Keratinocyte (primary cell): ENCODE measurements at regions not wholly inside any gene's neighbourhood (a gene's known extent, or its start where the extent isn't known, plus 50 kb on each side); places are given as distances from the start of the nearest gene placed in this dataset.

ENCODE experiments used
- DNase-seq: peaks from one replicate; pipeline ENCODE4 v3.0.0-alpha.2; 2011; ENCODE audit warnings: low read depth, missing footprints, low spot score
- FAIRE-seq: peaks from 2 replicates; lab custom pipeline; 2011; peaks lifted over from hg19 to GRCh38; lab: Jason Lieb, UNC
- H2AFZ ChIP-seq: 2 replicates; pipeline ENCODE4 v1.6.0; 2012; ENCODE audit warnings: low read length, control low read depth, inconsistent platforms; ENCODE audit not compliant: control insufficient read depth
- H3K27ac ChIP-seq: 2 replicates; pipeline ENCODE4 v1.5.1; 2011; ENCODE audit warnings: low read length; ENCODE audit not compliant: control insufficient read depth, insufficient read depth
- H3K27me3 ChIP-seq: 3 replicates; pipeline ENCODE4 v1.6.0; 2011; ENCODE audit warnings: low read length; ENCODE audit not compliant: control insufficient read depth, insufficient read depth; ENCODE audit errors: extremely low read depth
- H3K36me3 ChIP-seq, 2 experiments: 2 replicates in 1 of 2; 3 replicates in 1 of 2; pipeline ENCODE4 v1.5.1; 2011; ENCODE audit warnings: low read length in 2 of 2, mild to moderate bottlenecking in 1 of 2; ENCODE audit not compliant: control insufficient read depth in 2 of 2, insufficient read depth in 2 of 2; ENCODE audit errors: extremely low read depth in 1 of 2
- H3K4me1 ChIP-seq: 3 replicates; pipeline ENCODE4 v1.5.1; 2011; ENCODE audit warnings: low read length; ENCODE audit not compliant: control insufficient read depth, insufficient read depth; ENCODE audit errors: extremely low read depth
- H3K4me2 ChIP-seq: 3 replicates; pipeline ENCODE4 v1.6.0; 2011; ENCODE audit warnings: low read depth, low read length; ENCODE audit not compliant: control insufficient read depth, insufficient read depth; ENCODE audit errors: extremely low read depth
- H3K4me3 ChIP-seq, 3 experiments: fragments of 200-600 bp in 1 of 3; sonication (generic) in 1 of 3; 2 replicates in 2 of 3; 3 replicates in 1 of 3; pipeline ENCODE4 v1.5.1; 2011 to 2016; ENCODE audit warnings: low read length in 3 of 3, mild to moderate bottlenecking in 3 of 3, control low read depth in 2 of 3, inconsistent platforms in 1 of 3, low read depth in 1 of 3, mixed read lengths in 1 of 3, mixed run types in 1 of 3, moderate library complexity in 1 of 3; ENCODE audit not compliant: control insufficient read depth in 2 of 3, insufficient read depth in 2 of 3; ENCODE audit errors: extremely low read depth in 1 of 3
- H3K79me2 ChIP-seq: 2 replicates; pipeline ENCODE4 v1.6.0; 2012; ENCODE audit warnings: low read length; ENCODE audit not compliant: control insufficient read depth, insufficient read depth
- H3K9ac ChIP-seq: 3 replicates; pipeline ENCODE4 v1.6.0; 2011; ENCODE audit warnings: low read length; ENCODE audit not compliant: control insufficient read depth, insufficient read depth; ENCODE audit errors: extremely low read depth
- H3K9me1 ChIP-seq: 3 replicates; pipeline ENCODE4 v1.6.0; 2011; ENCODE audit warnings: low read length; ENCODE audit not compliant: control insufficient read depth, insufficient read depth; ENCODE audit errors: extremely low read depth
- H3K9me3 ChIP-seq: 2 replicates; pipeline ENCODE4 v1.5.1; 2012; ENCODE audit warnings: low read depth, low read length; ENCODE audit not compliant: control insufficient read depth
- H4K20me1 ChIP-seq: 3 replicates; pipeline ENCODE4 v1.6.0; 2011; ENCODE audit warnings: low read length; ENCODE audit not compliant: control insufficient read depth, insufficient read depth; ENCODE audit errors: extremely low read depth
- EZH2 ChIP-seq: IDR thresholded peaks from one replicate; pipeline ENCODE4 v1.6.1; 2012; ENCODE audit warnings: inconsistent platforms, mild to moderate bottlenecking, low read length, moderate library complexity
- dilution Hi-C: fragments of 300-500 bp; cut with MboI; formaldehyde crosslinking; loops from one replicate; pipeline ENCODE4 v1.7.0; 2020; ENCODE audit warnings: low sequenced_read_pairs; ENCODE audit not compliant: extremely low pct_ligation_motif_present
- TF ChIP-seq, protein P1 (sequence below), 3 experiments: IDR thresholded peaks in 1 of 3; conservative IDR thresholded peaks in 1 of 3; optimal IDR thresholded peaks in 1 of 3; 2 replicates in 2 of 3; 3 replicates in 1 of 3; pipeline versions ENCODE3 to v1.5.1; 2011; ENCODE audit warnings: low read length in 3 of 3, mild to moderate bottlenecking in 3 of 3, moderate library complexity in 2 of 3, control low read depth in 1 of 3, inconsistent platforms in 1 of 3; ENCODE audit not compliant: insufficient read depth in 2 of 3; ENCODE audit errors: extremely low read depth in 1 of 3

DNA sequence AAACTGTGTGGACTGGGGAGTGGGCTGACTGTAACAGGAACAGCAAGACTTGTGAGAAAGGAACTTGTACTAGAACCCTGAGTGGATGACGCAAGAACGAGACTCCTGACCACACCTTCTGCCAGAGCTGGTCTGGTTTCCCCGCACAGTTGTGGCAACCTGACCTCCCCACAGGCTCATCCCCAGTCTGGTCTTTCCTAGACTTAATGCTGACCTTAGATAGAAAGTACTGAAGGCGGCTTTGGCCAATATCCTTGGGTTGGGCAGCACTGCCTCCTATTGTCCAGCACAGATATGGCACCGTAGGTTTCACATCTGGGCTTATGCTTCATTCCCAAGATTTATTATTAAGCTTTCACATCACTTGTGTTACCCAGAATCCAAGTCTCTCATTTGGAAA lies 137.8 kb upstream of the FRG1 start:
- Histone ChIP-seq H3K9me1 (no peaks in the 10 kb centered on the region), H3K4me3 (no peak overlapping the region), H3K79me2 (no peaks in the 10 kb centered on the region), H2AFZ (no peak overlapping the region), H3K27me3 (no peaks in the 10 kb centered on the region), H3K4me1 (no peaks in the 10 kb centered on the region), H3K9me3 (no peaks in the 10 kb centered on the region), H4K20me1 (no peaks in the 10 kb centered on the region), H3K27ac (no peak overlapping the region), H3K36me3 (no peaks in the 10 kb centered on the region), H3K4me2 (no peak overlapping the region), H3K9ac (no peak overlapping the region)
- dilution Hi-C loops: no loop called here
- no peak for FAIRE-seq
- DNase-seq: no peak
- no peak for TF ChIP-seq EZH2
- TF ChIP-seq, protein P1, sequence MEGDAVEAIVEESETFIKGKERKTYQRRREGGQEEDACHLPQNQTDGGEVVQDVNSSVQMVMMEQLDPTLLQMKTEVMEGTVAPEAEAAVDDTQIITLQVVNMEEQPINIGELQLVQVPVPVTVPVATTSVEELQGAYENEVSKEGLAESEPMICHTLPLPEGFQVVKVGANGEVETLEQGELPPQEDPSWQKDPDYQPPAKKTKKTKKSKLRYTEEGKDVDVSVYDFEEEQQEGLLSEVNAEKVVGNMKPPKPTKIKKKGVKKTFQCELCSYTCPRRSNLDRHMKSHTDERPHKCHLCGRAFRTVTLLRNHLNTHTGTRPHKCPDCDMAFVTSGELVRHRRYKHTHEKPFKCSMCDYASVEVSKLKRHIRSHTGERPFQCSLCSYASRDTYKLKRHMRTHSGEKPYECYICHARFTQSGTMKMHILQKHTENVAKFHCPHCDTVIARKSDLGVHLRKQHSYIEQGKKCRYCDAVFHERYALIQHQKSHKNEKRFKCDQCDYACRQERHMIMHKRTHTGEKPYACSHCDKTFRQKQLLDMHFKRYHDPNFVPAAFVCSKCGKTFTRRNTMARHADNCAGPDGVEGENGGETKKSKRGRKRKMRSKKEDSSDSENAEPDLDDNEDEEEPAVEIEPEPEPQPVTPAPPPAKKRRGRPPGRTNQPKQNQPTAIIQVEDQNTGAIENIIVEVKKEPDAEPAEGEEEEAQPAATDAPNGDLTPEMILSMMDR (optimal IDR thresholded peaks at IDR 0.05 in 1 of 3, IDR thresholded peaks at IDR 0.05 in 1 of 3, conservative IDR thresholded peaks at IDR 0.05 in 1 of 3; ENCODE audit: extremely low read depth in 1 of 3, insufficient read depth in 2 of 3, low read length in 3 of 3): peak in 1 of 3 experiments; percentile 2

DNA sequence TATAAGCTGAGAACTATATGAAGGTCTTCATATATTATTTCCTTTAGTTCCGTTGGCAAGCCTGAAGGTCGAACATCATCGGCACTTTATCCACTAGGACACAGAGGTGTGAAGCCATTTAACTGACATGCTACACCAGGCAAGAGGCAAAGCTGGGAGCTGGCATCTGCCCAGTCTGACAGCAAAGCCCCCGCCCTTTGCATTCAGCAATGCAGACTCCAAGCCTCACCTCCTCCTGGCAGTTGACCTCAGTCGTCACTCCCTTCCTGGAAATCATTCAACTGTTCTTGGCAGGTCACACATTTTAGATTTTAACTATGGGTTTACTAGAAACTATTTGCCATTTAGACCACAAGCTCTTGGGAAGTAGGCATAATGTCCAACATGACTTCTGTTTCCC lies 135.8 kb upstream of the FRG1 start:
- H3K9ac ChIP-seq: no peak overlapping the region
- H3K4me1 ChIP-seq: no peaks in the 10 kb centered on the region
- no peaks in the 10 kb centered on the region for H3K9me1 ChIP-seq
- no peak for DNase-seq
- H3K27ac ChIP-seq: no peak overlapping the region
- no peaks in the 10 kb centered on the region for H3K36me3 ChIP-seq
- no peaks in the 10 kb centered on the region for H3K27me3 ChIP-seq
- FAIRE-seq: no peak
- peaks cover 2% of the 10 kb centered on the region for H3K9me3 ChIP-seq
- H3K4me2 ChIP-seq: no peak overlapping the region
- H4K20me1 ChIP-seq: no peaks in the 10 kb centered on the region
- H3K4me3 ChIP-seq: no peak overlapping the region
- no peak overlapping the region for H2AFZ ChIP-seq
- dilution Hi-C loops: no loop called here
- H3K79me2 ChIP-seq: no peaks in the 10 kb centered on the region
- TF ChIP-seq, protein P1 (optimal IDR thresholded peaks at IDR 0.05 in 1 of 3, IDR thresholded peaks at IDR 0.05 in 1 of 3, conservative IDR thresholded peaks at IDR 0.05 in 1 of 3; ENCODE audit: extremely low read depth in 1 of 3, insufficient read depth in 2 of 3, low read length in 3 of 3): no peak
- no peak for TF ChIP-seq EZH2
